ENCODE measurements at regions not wholly inside any gene's neighbourhood (a gene's known extent, or its start where the extent isn't known, plus 50 kb on each side); places are given as distances from the start of the nearest gene placed in this dataset.

GRCh38 chr20:4585104-4585753, 101.0 kb upstream of the PRNP start:
- no peak for DNase-seq (ENCODE audit: low spot score)
- TF ChIP-seq CTCF (IDR thresholded peaks at IDR 0.05): no peak
- H3K27ac ChIP-seq: no peak overlapping the region

GRCh38 chr20:4584510-4584909, 101.7 kb upstream of the PRNP start:
- DNase-seq (ENCODE audit: low spot score): no peak
- TF ChIP-seq CTCF (IDR thresholded peaks at IDR 0.05): no peak
- Histone ChIP-seq H3K27ac (no peak overlapping the region), H3K4me3 (no peak overlapping the region)

More at GRCh38 chr20:4585104-4585753, 101.0 kb upstream of the PRNP start:
- no peak overlapping the region for H3K4me3 ChIP-seq

- no peak for TF ChIP-seq CTCF (IDR thresholded peaks at IDR 0.05)
- Histone ChIP-seq H3K4me3 (no peak overlapping the region), H3K27ac (no peak overlapping the region)
- DNase-seq (ENCODE audit: low spot score): no peak
These were observed 104.4 kb upstream of the PRNP start for GRCh38 chr20:4581838-4582237.

GRCh38 chr20:4578375-4578774, 107.9 kb upstream of the PRNP start:
- Histone ChIP-seq H3K4me3 (no peak overlapping the region), H3K27ac (no peak overlapping the region)
- no peak for TF ChIP-seq CTCF (IDR thresholded peaks at IDR 0.05)
- no peak for DNase-seq (ENCODE audit: low spot score)

- no peak overlapping the region for H3K27ac ChIP-seq
- TF ChIP-seq CTCF (IDR thresholded peaks at IDR 0.05): no peak
- no peak for DNase-seq (ENCODE audit: low spot score)
- no peak overlapping the region for H3K4me3 ChIP-seq
These were observed 111.9 kb upstream of the PRNP start for GRCh38 chr20:4574356-4574690.

- no peak for DNase-seq (ENCODE audit: low spot score)
- no peak overlapping the region for H3K27ac ChIP-seq
These were observed 112.5 kb upstream of the PRNP start for GRCh38 chr20:4573564-4574355.

More at GRCh38 chr20:4573564-4574355, 112.5 kb upstream of the PRNP start:
- no peak overlapping the region for H3K4me3 ChIP-seq
- no peak for TF ChIP-seq CTCF (IDR thresholded peaks at IDR 0.05)
